ENCODE measurements at regions not wholly inside any gene's neighbourhood (a gene's known extent, or its start where the extent isn't known, plus 50 kb on each side); places are given as distances from the start of the nearest gene placed in this dataset.

GRCh38 chr12:124393414-124393790 is 98.5 kb downstream of the RFLNA start:
- no peak for DNase-seq

- DNase-seq = peak; percentile 64
Observed at GRCh38 chr12:124392667-124393413, 97.9 kb downstream of the RFLNA start.

- DNase-seq = no peak
Observed at GRCh38 chr12:124392271-124392666, 97.4 kb downstream of the RFLNA start.

- peak; percentile 11 for DNase-seq
Observed at GRCh38 chr12:124391340-124392261, 96.7 kb downstream of the RFLNA start.

GRCh38 chr12:124390442-124391097 is 95.7 kb downstream of the RFLNA start:
- DNase-seq = no peak

- DNase-seq = no peak
Observed at GRCh38 chr12:124389725-124390441, 95.0 kb downstream of the RFLNA start.

GRCh38 chr12:124389138-124389724 is 94.3 kb downstream of the RFLNA start:
- DNase-seq = peak; percentile 58

- peak; percentile 24 for DNase-seq
Observed at GRCh38 chr12:124388679-124389137, 93.8 kb downstream of the RFLNA start.

GRCh38 chr12:124388038-124388671 is 93.3 kb downstream of the RFLNA start:
- no peak for DNase-seq

- DNase-seq = peak; percentile 6
Observed at GRCh38 chr12:124387528-124387911, 92.6 kb downstream of the RFLNA start.

- no peak for DNase-seq
Observed at GRCh38 chr12:124386661-124387527, 92.0 kb downstream of the RFLNA start.

- no peak for DNase-seq
Observed at GRCh38 chr12:124386059-124386458, 91.2 kb downstream of the RFLNA start.

GRCh38 chr12:124385219-124385969 is 90.5 kb downstream of the RFLNA start:
- DNase-seq = no peak

GRCh38 chr12:124384299-124384894 is 89.5 kb downstream of the RFLNA start:
- DNase-seq = no peak

GRCh38 chr12:124383028-124383427 is 88.1 kb downstream of the RFLNA start:
- DNase-seq = no peak

GRCh38 chr12:124381456-124382296 is 86.8 kb downstream of the RFLNA start:
- no peak for DNase-seq

- DNase-seq = no peak
Observed at GRCh38 chr12:124380796-124381455, 86.0 kb downstream of the RFLNA start.

Data from NCI-H1092 treated with DMSO at 0.1 percent for 48 hours (cell line).